GM21786 (cell line): ENCODE measurements at regions not wholly inside any gene's neighbourhood (a gene's known extent, or its start where the extent isn't known, plus 50 kb on each side); places are given as distances from the start of the nearest gene placed in this dataset.
"Not testable (repeated sequence)": the region's sequence is repeated elsewhere in the genome, so short reads cannot be mapped to it uniquely, and the experiment has no call there.

Experiments
- ATAC-seq: cut with Tn5 transposase; IDR thresholded peaks from one replicate; pipeline ENCODE4 v1.9.1; 2021; ENCODE audit not compliant: unreplicated experiment

DNA sequence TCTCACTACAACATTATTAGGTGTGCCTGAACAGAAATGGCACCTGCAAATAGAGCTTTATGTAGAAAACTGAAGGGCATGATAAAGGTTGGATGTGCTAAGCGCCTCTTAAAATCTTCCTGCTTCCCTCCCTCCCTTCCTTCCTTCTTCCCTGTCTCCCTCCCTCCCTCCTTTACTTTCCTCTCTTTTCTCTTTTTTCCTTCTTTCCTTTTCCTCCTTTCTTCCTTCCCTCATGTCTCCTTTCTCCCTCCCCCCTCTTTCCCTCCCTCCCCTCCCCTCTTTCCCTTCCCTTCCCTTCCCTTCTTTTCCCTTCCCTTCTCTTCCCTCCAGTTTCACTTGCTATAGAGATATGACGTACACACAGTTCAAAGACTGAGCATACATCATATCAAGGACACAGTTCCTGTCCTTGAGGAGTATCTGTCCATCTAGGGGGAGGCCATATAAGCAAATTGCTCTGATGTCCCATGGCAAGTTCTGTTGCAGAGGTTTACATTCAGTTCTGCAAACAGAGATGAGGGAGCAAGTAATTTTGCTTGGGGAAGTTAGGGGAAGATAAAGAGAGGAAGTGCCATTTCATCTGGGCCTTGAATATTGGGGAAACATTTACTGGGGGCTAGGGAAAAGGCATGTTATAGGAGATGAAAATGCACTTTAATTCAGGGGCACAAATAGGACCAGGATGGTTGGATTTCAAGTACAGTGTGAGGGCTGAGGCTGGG is 79.0 kb upstream of the EEF1E1 start:
- ATAC-seq = no peak

GRCh38 chr6:8180327-8181159 is 78.2 kb upstream of the EEF1E1 start:
- no peak for ATAC-seq

DNA sequence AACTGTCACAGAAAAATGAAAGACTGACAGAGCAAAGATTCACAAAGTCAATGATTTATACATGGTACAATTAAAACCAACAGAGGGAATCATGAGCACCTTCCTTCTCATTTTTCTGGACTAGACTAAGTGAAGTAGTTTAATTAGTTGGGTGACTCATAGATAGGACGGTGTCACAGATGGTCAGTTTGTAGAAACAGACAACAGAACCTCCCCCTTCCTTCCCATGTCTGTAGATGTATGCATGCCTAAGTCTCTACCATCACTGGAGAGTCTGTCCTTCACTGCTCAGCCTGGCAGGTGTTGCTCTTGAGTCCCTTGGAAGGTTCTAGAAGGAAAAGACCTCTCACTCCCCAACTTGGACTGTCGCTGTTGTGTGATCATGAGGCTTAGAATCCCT is 75.4 kb upstream of the EEF1E1 start:
- no peak for ATAC-seq

DNA sequence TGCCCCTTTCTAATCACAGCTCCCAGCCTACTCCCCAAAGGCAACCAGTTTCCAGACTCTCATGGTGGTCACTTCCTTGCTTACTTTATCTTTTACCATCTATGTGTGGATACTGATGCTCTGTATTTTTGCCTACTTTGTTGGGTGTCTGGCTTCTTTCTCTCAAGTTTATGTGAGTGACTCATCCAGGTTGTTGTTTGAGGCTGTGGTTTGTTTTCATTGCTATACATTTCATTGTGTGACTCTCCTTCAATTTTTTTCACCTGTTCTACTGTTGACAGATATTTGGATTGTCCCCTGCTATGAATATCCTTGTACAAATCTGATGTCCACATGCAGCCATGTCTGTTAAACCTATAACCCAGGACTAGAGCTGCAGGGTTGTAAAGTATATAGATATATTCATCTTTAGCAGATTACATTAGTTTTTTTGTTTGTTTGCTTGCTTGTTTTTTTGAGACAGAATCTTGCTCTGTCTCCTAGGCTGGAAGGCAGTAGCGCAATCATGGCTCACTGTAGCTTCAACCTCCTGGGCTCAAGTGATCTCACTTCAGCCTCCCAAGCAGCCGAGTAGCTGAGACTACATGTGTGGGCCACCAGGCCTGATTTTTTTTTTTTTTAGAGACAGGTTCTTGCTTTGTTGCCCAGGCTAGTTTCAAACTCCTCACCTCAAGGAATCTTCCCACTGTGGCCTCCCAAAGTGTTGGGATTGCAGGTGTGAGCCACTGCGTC is 72.9 kb upstream of the EEF1E1 start:
- no peak for ATAC-seq

- no peak for ATAC-seq
These were observed 72.2 kb upstream of the EEF1E1 start for GRCh38 chr6:8174571-8174970.

DNA sequence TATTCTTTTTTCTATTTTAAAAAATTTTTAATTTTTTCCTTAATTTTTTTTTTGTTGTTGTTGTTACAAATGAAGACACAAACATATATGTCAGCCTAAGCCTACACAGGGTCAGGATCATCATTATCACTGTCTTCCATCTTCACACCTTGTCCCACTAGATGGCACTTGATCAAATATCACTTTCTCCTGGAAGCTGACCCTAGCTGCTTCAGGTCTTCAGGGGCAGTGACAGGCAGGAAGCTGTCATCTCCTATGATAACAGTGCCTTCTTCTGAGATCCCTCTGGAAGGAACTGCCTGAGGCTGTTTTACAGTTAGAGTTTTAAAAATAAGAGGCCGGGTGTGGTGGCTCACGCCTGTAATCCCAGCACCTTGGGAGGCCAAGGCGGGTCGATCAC is 70.2 kb upstream of the EEF1E1 start:
- no peak for ATAC-seq

- no peak for ATAC-seq
These were observed 68.4 kb upstream of the EEF1E1 start for GRCh38 chr6:8170754-8171153.

DNA sequence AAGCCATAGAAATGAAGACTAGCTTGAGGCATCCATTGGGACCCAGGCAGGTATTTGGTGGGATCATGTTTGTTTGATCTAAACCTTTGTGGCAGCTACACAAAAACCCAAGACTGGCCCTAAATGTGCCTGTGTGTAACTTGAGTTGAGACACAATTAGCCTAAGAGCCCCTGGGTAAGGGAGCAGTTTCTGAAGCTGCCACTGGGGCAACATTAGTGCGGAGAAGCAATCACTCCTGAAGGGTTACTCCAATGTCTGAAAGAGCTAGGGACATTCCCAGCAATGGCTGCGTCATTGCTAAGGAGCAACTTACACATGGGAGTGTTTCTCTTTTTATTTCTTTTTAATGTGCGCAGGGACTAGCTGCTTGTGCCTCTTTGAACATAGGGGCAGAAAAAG is 67.9 kb upstream of the EEF1E1 start:
- no peak for ATAC-seq

DNA sequence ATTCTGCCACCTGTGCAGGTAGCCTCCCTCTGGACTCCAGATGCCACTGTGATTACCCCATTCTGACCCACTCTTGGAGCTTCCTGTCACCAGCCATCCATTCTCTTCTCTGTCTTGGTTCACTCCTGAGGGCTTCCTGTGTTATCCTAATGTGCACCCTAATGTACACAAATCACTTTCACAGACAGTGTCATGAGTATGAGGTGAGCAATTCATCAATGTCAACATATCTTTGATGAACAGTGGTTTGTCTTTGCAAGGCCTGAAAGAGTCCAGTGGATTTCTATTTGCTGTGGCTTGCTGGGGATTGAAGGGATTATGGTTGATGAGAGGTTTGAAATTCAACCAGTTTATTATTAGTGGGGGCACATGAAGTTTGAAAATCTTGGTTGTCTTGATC is 63.8 kb upstream of the EEF1E1 start:
- ATAC-seq = no peak

- not testable (repeated sequence) for ATAC-seq
These were observed 62.7 kb upstream of the EEF1E1 start for GRCh38 chr6:8165008-8165407.

DNA sequence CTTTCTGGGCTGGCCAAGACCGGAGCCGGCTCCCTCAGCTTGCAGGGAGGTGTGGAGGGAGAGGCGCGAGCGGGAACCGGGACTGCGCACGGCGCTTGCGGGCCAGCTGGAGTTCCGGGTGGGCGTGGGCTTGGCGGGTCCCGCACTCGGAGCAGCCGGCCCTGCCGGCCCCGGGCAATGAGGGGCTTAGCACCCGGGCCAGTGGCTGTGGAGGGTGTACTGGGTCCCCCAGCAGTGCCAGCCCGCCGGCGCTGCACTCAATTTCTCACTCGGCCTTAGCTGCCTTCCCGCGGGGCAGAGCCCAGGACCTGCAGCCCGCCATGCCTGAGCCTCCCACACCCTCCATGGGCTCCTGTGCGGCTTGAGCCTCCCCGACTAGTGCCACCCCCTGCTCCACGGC is 61.9 kb upstream of the EEF1E1 start:
- not testable (repeated sequence) for ATAC-seq

DNA sequence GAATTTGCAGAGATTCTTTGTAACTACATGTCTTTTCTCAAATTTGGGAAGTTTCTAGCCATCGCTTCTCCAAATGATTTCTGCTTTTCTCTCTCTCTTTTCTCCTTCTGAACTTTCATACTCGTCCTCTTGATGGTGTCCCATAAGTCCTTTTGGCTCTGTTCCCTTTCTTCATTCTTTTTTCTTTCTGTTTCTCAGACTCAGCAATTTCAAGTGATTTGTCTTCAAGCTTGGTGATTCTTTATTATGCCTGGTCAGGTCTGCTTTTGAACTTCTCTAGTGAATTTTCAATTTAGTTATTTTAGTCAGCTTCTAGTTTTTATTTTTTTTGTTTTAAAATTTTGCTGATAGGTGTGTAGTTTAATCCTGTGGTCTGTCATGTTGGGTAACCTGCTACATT is 57.6 kb upstream of the EEF1E1 start:
- no peak for ATAC-seq

GRCh38 chr6:8157839-8158238 is 55.5 kb upstream of the EEF1E1 start:
- no peak for ATAC-seq

GRCh38 chr6:8155259-8156012 is 53.1 kb upstream of the EEF1E1 start:
- ATAC-seq = no peak
